ENCODE measurements at regions not wholly inside any gene's neighbourhood (a gene's known extent, or its start where the extent isn't known, plus 50 kb on each side); places are given as distances from the start of the nearest gene placed in this dataset.

DNA sequence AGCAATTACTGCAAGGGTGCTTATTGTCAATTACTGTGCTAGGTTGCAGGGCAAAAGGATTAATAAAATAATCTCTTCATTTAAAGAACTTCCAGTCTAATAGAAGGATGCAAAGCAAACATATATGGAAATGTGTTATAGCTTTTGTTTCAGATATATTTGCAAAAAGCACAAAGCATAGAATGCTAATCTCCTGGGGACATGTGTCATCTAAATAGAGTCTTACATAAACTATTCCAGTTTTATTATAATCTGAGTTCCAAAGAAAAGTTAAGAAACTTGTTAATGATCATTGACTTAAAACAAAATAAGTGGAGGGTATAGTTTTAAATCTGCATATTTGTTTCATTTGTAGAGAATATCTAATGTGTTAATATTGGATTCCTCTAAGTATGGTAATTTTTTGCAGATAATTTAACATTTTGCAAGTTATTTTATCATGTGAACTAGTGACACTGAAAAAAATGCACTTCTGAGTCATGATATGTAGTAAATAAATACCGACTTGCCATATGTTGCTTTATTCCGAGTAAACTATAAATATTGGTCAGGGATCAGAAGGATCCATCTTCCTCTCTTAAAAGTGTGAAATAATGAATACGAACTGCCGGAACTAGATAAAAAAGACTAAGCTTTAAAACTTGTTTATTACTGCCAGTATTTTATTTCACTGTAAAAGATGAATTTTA lies 231.9 kb upstream of the FAT4 start (continued):
- TF ChIP-seq RAD21 (IDR thresholded peaks at IDR 0.05 in 1 of 2, conservative IDR thresholded peaks at IDR 0.05 in 1 of 2; ENCODE audit: low read depth in 2 of 2, low read length in 2 of 2) = no peak

All from H1 (cell line).